ENCODE measurements at regions not wholly inside any gene's neighbourhood (a gene's known extent, or its start where the extent isn't known, plus 50 kb on each side); places are given as distances from the start of the nearest gene placed in this dataset.

- no peak for TF ChIP-seq CTCF (IDR thresholded peaks at IDR 0.05; ENCODE audit: insufficient read depth, low read depth, low read length)
- no peak for TF ChIP-seq EZH2 (IDR thresholded peaks at IDR 0.05; ENCODE audit: insufficient read depth, low read length)
Observed at GRCh38 chr13:29703421-29703820, 107.9 kb upstream of the SLC7A1 start.

Measured in astrocyte (in vitro differentiated cells and primary cell).